Stimulated activated CD8-positive, alpha-beta memory T cell treated with anti-CD3 and anti-CD28 coated beads, Interleukin-4, amount 100 ng/mL, for 24 hours (primary cell): ENCODE measurements at regions not wholly inside any gene's neighbourhood (a gene's known extent, or its start where the extent isn't known, plus 50 kb on each side); places are given as distances from the start of the nearest gene placed in this dataset.

Experiments
- DNase-seq: peaks from one replicate; pipeline ENCODE4 v3.0.0-alpha.2; 2020; ENCODE audit warnings: low read depth

DNA sequence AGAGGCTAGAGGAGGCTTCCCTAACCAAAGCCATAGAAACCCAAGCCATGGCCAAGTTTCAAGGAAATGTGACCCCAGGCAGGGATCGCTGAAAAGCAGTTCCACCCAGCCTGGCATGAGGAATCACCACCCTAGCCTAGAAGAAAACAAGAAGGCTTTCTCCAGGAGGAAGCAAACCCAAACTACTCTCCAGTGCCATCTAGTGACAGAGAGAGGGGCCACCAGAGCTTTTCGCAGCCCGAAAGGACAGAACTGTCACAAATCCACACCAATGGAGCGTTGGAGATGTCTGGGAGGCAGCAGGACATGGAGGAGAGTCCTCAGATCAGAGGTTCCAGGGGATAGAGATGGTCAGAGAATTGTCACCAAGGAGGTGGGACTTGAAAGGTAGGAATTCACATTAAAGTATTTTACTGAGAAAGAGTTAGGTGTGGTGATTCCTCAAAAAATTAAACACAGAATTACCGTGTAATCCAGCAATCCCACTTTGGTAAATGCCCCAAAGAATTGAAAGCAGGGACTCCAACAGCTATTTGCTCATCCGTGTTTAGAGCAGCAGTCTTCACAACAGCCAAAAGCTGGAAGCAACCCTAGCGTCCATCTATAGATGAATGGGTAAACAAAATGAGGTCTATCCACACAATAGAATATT, 67.3 kb upstream of the NUP50 start:
- peak; percentile 28 for DNase-seq

DNA sequence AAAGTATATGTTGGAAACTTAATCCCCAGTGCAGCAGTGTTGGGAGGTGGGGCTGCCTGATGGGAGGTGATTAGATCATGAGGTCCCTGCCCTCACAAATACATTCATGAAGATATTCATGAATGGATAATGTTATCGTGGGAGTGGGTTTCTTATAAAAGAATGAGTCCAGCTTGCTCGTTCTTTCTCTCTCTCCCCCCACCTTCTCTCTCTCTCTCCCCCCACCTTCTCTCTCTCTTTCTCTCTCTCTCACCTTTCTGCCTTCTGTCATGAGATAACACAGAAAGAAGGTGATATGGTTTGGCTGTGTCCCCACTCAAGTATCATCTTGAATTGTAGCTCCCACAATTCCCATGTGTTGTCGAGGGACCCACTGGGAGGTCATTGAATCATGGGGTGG, 66.7 kb upstream of the NUP50 start:
- DNase-seq = no peak

DNA sequence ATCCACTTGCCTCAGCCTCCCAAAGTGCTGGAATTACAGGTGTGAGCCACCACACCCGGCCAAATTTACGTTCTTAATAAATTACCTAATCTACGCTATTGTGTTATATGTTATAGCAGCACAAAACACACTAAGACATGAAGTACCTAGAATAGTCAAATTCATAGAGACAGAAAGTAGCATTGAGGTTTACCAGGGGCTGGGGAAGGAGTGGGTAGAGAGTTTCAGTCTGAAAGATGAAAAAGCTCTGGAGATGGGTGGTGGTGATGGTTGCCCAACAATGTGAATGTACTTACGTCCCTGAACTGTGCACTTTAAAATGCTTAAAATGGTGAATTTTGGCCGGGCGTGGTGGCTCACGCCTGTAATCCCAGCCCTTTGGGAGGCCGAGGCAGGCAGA, 65.7 kb upstream of the NUP50 start:
- DNase-seq = no peak

DNA sequence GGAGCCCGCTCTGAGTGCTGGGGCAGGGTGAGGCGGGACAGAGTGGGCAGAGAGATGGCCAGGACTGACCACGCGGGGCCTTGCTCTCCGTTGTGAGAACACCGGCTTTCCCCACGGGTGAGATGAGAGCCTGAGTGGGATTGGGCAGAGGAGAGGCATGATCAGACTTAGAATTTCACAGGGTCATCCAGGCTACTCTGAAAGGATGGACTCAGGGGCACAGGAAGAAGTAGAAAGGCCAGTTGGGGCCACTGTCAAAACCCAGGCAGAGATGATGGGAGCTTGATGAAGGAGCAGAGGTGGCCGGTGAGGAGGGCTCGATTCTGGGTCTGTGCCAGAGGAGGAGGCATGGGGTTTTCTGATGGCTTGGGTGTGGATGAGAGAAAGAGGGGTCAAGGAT, 63.8 kb upstream of the NUP50 start:
- DNase-seq = no peak

DNA sequence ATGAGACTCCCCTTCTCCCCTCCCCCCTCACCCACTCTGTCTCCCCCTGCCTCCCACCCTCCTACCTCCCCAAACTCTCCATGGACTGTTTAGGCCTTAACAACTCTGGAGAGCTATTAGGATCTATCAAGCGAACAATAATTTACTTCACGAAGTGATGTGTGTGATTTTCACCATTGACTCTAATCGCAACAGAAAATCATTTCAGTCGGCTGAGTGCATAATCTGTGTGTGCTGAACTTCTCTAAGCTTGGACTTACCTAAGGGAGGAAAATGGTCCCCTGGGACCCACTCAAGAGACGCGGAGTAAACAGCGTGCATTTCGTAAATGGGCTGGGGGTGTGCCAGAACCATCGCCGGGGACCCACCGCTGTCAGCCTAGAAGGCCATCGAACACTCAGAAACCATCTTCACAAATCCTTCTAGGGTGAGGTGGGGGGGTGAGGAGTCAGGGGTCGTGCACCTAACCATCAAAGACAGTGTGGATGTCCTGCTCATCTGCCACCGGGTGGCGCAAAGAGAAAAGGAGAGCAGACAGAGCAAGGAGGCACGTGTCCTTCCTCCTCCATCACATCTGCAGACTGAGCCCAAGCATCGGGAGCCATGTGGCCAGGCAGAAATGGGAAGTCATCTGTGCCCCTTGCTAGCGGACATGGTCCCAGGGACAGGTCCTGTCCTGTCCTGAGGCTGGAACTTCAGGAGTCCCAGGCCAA, 62.1 kb upstream of the NUP50 start:
- no peak for DNase-seq

DNA sequence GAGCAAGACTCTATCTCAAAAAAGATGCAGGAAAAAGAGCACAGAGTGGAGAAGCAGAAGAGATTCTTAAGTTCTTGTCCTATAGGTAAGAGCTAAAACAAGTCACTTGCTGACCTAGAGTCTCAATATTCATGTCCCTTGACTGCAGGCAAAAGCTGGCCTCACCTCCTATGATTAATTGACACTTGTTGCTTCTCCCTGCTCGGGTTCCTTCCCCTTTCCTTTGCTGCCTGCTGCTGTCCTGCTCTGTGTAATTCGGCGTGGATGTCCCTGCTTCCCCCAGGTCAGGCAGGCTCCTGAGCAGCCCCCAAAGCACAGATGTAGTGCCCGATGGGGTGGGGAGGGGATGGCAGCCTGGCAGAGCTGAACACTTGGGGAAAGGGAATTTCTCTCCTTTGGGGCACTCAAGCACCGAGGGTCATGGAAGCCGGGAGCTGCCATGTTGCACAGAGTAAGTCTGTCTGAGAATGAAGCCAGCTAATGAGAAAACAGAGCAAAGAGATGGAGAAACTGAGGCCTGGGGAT, 60.8 kb upstream of the NUP50 start:
- DNase-seq = no peak

DNA sequence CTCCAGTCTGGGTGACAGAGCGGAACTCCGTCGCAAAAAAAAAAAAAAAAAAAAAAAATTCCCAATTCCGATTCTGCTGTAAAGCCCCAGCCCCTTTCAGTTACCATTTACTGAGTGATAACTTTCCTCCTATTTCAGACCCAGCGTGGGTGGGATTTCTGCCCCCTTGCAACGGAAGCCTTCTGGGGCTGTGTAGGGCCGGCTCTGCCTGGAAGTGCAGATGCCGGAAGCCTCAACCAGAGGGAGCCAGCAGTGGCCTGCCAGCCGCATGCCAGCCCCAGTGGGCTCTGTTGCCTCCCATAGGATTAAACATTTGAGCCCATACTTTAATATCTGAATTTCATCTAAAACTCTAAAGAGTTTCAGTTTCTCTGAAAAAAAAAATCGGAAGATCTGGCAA, 60.0 kb upstream of the NUP50 start:
- DNase-seq = no peak

DNA sequence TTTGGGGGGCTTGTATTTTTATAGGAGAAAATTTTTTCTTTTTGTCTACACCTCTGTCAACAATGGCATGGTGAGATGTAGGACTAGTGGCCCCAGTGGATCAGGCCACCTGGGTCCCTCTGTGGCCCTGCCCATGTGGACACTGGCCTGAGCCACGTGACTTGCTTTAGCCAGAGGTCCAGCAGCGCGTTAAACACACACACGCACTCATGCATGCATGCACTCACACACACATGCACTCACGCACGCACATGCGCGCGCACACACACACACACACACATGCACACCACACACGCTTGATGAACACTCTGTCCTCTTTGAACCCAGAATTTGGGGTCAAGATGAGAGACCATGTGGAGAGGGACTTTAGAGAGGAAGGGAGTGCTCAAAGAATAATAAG, 59.4 kb upstream of the NUP50 start:
- DNase-seq = no peak

DNA sequence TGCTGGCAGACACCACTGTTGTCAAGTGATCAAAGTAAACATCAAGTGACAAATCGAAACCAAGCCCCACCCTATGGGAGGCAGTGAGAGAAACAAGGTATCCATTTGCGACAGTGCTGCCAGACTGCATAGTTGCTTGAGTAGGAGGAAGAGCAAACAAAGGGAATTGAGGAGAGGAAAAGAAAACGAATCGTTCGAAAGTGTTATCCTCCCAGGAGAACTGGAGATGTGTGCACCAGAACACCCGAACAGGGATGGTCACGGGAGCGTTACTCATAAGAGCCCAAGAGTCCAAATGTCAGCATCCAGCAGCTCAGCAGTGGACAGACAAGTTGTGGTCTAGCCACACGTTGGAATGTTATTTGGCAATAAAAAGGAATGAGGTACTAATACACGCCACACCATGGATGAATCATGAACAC, 58.4 kb upstream of the NUP50 start:
- DNase-seq = no peak

DNA sequence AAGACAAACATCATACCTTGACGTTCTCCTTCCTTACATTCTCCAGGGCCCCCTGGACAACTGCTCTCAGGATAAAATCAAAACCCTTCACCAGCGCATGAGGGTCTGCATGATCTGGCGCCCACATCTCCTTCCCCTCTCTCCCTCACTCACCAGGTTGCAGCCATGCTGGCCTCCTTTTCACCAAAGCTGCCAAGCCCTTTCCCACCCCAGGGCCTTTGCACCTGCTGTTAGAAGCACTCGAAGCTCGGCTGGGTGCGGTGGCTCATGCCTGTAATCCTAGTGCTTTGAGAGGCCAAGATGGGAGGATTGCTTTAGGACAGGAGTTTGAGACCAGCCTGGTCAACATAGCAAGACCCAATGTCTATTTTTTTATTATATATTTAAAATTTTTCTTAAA, 56.1 kb upstream of the NUP50 start:
- DNase-seq = no peak

DNA sequence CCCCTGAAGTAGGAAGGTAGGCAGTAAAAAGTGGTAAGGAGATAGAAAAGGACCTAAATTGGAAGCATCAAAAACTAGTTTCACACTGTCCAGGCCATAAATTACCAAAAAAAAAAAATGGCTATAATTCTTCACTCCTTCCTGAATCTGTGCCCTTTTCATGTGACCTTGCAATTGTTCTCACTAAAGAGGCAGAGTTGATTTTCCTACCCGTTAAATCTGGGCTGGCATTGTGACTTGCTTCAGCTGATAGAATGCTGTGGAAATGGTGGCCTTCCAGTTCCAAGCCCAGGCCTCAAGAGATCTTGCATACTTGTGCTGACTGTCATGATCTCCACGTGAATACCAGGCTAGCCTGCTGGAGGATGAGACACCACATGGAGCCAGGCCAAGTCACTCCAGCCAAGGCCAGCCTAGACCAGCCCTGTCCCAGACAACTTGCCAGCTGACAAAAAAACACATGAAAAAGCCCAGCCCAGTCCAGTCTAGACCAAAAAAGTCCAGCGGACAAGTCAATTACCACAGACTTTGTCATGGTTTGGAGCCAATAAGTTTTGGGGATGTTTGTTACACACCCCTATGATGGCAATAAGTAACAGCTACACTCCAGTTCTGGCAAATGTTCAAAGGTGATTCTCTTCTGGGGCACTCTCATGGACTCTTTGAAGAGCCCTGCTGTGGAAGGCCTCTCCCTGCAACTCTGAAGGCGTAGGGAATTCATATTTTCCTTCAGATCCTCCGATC, 51.4 kb upstream of the NUP50 start:
- no peak for DNase-seq
